ENCODE measurements at regions not wholly inside any gene's neighbourhood (a gene's known extent, or its start where the extent isn't known, plus 50 kb on each side); places are given as distances from the start of the nearest gene placed in this dataset.

GRCh38 chr4:60812811-60813210 lies 387.3 kb upstream of the ADGRL3 start:
- no CpG with 5 or more reads among the region's 1 CpG for WGBS (ENCODE audit: extremely low coverage, insufficient read length, low lambda C conversion rate)
- H3K14ac ChIP-seq (ENCODE audit: insufficient read depth, low read length) = no peak overlapping the region
- no peak overlapping the region for H3T11ph ChIP-seq (ENCODE audit: low read length)
- H3K4me2 ChIP-seq (ENCODE audit: insufficient read depth, insufficient read length, low read length) = no peak overlapping the region
- Mint-ChIP-seq H3K4me3 (no peak overlapping the region), H3K9me3 (no peaks in the 10 kb centered on the region), H3K27me3 (ENCODE audit: low read depth) (no peaks in the 10 kb centered on the region), H3K36me3 (ENCODE audit: insufficient read depth in 1 of 3, low read depth in 3 of 3) (no peaks in the 10 kb centered on the region), H3K27ac (no peak overlapping the region), H3K4me1 (no peaks in the 10 kb centered on the region)
- no peak overlapping the region for H4K8ac ChIP-seq (replicated peaks; ENCODE audit: insufficient read length, low read depth, low read length)
- H3K23ac ChIP-seq (ENCODE audit: insufficient read length, low read depth, low read length) = no peak overlapping the region
- no peak overlapping the region for H2BK15ac ChIP-seq (ENCODE audit: low read depth, low read length)
- no peak for DNase-seq
- no peaks in the 10 kb centered on the region for H3K9me3 ChIP-seq (ENCODE audit: control insufficient read depth, low read depth, low read length)
- H3K79me1 ChIP-seq (ENCODE audit: insufficient read depth, low read depth, low read length, poor library complexity, severe bottlenecking) = no peaks in the 10 kb centered on the region
- no peak overlapping the region for H3K27ac ChIP-seq (ENCODE audit: insufficient read length, low read depth, low read length)
- H2BK5ac ChIP-seq (ENCODE audit: insufficient read length, low read length) = no peak overlapping the region
- H3K4me1 ChIP-seq (ENCODE audit: insufficient read depth, low read length) = no peaks in the 10 kb centered on the region
- H3K27me3 ChIP-seq (ENCODE audit: insufficient read depth, low read length) = no peaks in the 10 kb centered on the region
- H3K9ac ChIP-seq (ENCODE audit: extremely low read depth, insufficient read length, low read length) = no peak overlapping the region
- no peaks in the 10 kb centered on the region for H4K20me1 ChIP-seq (ENCODE audit: control insufficient read depth, insufficient read depth, insufficient read length)
- no peak overlapping the region for H2AK5ac ChIP-seq (ENCODE audit: insufficient read length, low read length)
- H3K79me2 ChIP-seq (ENCODE audit: insufficient read depth, low read length) = no peaks in the 10 kb centered on the region
- no peak overlapping the region for H2BK20ac ChIP-seq (ENCODE audit: low read depth, low read length, poor library complexity, severe bottlenecking)
- H4K91ac ChIP-seq (ENCODE audit: insufficient read length, low read depth, low read length) = no peak overlapping the region
- H3K23me2 ChIP-seq (ENCODE audit: insufficient read length, low read depth, low read length, poor library complexity, severe bottlenecking) = no peaks in the 10 kb centered on the region
- no peak overlapping the region for H4K5ac ChIP-seq (ENCODE audit: insufficient read length, low read depth, low read length)
- no peak for TF ChIP-seq CTCF (conservative IDR thresholded peaks at IDR 0.05)
- no peak overlapping the region for H3K4ac ChIP-seq (ENCODE audit: low read depth, low read length)
- H2BK120ac ChIP-seq (ENCODE audit: low read depth, low read length, poor library complexity, severe bottlenecking) = no peak overlapping the region
- H3K18ac ChIP-seq (ENCODE audit: insufficient read length, low read depth, low read length) = no peak overlapping the region
- H2AFZ ChIP-seq (ENCODE audit: low read length) = no peak overlapping the region
- no peak overlapping the region for H2BK12ac ChIP-seq (ENCODE audit: insufficient read length, low read depth, low read length)
- H3K56ac ChIP-seq (ENCODE audit: insufficient read length, low read depth, low read length) = no peak overlapping the region

Data from H9 (cell line).